Left renal cortex interstitium (tissue), 4 donors: ENCODE measurements at regions not wholly inside any gene's neighbourhood (a gene's known extent, or its start where the extent isn't known, plus 50 kb on each side); places are given as distances from the start of the nearest gene placed in this dataset.

ENCODE experiments used
- DNase-seq, 4 donors: peaks; one replicate each; pipeline ENCODE4 v3.0.0-alpha.2; 2013; ENCODE audit warnings: low read depth in 4 of 4, low spot score in 2 of 4, missing footprints in 1 of 4

GRCh38 chr18:75643083-75643482, 215.6 kb upstream of the SMIM21 start:
- DNase-seq, result no peak

DNA sequence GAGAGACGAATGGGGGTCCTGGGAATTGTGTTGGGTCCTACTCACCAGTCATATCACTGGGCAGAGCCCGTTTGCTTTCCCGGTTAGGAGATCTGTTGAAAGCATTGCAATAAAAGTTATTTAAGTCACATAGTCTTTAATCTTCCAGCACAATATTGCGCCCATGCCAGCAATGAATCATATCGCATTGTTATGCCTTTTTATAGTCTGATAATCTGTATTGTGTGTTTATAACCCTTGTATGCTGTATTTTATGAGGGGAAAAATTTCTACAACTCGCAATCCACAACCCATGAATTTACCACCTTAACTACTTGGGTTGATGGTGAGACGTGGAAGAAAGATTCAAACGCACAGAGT, 211.9 kb upstream of the SMIM21 start:
- DNase-seq, result no peak

DNA sequence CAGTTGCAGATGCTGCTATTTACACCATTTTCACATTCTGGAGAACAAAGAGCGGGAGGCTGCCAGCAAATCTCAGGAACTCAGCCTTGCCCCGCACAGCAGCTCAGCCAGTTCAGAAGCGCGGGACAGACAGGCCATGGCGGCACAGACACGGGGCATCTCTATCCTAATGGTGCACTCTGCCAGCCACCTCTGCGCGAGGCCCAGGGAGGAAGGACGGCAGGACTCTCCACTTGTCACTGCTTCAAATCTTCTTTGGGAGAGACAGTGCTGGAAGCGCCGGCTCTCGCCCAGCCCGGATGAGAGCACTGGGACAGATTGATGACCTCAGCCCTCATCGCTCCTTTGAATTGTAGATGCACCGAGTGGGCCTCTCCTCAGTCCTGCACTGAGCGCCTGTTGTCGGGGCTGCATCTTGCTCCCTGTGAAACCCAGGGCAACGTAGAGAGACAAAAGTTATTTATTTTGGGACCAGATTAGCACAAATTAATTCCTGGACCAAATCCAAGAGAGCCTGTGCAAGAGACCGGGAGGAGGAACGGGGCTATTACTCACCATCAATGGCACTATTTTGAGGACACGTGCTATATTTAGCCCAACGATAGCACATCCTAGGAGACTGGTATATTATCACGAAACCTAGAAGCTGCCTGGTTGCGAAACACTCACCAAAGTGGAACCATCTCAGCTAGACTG, 211.4 kb upstream of the SMIM21 start:
- DNase-seq, result no peak

DNA sequence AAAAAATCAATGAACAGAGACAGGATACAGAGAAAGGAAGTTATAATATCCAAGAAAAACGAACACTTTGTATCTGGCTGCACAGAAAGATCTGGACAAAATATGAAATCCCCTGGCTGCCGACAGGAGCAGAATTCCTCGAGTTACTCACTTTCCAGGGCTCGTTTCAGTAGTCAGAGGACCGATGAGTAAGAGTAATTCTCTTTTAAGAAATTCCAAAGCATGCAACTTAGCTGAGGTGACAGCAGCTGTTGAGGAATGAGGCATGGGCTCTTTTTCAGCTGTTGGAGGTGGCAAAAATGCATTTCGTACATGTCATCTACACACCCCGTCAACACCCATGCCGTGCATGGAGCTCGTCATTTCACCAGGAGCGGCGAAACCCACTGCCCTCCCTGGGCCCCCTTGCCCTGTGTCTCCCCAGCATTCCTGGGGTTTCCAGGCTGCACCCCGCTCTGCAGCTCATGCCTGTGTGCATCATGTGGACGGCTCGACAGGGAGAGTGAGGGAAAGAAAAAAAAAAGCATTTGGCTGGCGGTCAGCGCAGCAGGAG, 210.8 kb upstream of the SMIM21 start:
- no peak for DNase-seq

GRCh38 chr18:75635096-75635495, 207.6 kb upstream of the SMIM21 start:
- no peak for DNase-seq

DNA sequence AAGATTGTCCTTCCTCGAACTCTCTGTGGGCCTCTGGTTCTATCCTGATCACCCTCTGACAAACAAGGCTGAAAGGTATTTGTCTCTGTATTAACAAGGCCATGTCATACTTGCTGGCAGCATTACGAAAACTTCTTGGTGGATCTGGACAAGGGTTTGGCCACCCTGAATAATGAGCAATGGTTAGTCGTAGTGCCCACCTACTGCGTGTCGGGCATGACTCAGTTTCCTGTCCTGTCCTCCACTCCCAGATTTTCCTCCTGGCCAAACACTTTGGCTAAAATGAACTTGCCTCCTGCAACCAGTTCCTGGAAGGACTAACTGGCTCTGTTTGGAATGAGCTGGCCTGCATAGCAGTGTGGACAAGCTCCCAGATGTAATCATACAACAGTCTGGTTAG, 198.5 kb upstream of the SMIM21 start:
- DNase-seq, result no peak

DNA sequence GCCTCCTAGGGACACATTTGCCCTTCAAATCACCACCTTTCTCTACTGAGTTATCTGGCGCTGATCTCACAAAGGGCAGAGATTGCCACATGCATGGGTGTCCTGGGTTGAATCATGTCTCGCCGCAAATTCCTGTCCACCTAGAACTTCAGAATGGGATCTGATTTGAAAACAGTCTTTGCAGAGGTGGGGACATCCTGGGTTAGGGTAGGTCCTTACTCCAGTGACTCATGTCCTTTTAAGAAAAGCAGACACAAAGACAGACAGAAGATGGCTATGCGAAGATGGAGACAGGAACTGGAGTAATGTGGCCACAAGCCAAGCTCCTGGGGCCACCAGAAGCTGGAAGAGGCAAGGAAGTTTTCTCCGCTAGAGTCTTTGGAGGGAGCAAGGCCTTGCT, 197.4 kb upstream of the SMIM21 start:
- DNase-seq, result no peak

DNA sequence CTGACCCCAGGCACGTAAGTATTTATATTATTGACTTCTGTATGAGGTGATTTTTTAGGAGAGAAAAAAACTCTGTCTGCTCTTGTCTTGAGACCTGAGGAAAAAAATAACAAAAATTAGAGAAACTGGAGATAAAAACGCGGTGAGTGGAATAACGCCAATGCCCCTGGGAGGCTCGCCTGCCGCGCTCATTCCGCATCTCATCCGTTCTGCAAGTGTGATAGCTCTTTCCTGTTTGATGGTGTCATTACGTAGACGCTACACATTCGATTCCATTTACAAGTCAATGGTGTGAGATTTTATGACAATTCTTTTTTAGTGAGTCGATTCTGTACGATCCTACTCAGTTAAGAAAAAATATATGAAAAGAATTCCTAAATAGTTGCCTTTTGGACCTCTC, 194.3 kb upstream of the SMIM21 start:
- no peak for DNase-seq

- DNase-seq, result no peak
Measured at GRCh38 chr18:75618146-75618545, 190.6 kb upstream of the SMIM21 start.

- DNase-seq, result peak in 2 of 4 donors; percentile 11 to 20
Measured at GRCh38 chr18:75612456-75612855, 185.0 kb upstream of the SMIM21 start.

DNA sequence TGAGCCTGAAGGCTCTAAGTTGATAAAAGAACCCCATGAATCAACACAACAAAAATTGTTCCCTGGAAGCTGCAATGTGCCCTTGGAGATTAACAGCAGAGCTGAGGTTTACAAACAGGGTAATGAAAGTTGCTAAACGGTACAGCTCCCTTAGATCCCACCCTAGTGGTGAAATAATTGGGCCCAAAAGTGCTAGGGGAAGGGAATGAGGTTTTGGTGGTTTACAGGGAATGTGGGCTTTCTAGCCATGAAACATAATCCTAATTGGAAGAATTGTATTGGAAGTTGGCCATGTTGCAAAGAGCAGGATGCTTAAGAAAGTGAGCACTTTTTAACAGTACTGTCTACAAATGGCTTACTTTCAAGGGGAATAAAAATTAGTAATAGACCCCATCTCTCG, 180.2 kb upstream of the SMIM21 start:
- no peak for DNase-seq

- DNase-seq, result no peak
Measured at GRCh38 chr18:75592527-75592926, 165.0 kb upstream of the SMIM21 start.

DNA sequence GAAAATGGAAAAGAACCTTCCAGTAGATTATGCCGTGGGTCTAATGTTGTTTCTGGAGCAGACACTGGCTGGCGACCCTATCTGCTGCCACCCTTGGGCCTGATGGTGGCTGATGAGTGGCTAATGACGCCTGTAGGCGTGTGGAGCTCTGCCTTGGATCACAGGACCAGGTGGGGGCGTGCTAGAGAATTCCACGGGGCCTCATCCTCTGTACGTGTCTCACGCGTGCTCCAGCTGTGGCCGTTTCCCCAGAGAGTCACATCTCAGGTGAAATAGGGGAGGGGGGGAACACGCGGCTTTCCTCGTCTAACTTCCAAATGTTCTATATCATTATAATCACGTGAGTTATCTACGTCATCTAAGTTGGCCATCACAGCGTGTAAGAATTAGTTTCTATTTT, 160.9 kb upstream of the SMIM21 start:
- DNase-seq, result no peak

- no peak for DNase-seq
Measured at GRCh38 chr18:75587131-75587530, 159.6 kb upstream of the SMIM21 start.

- DNase-seq, result no peak
Measured at GRCh38 chr18:75586130-75586889, 158.8 kb upstream of the SMIM21 start.

GRCh38 chr18:75582940-75583339, 155.4 kb upstream of the SMIM21 start:
- no peak for DNase-seq

- no peak for DNase-seq
Measured at GRCh38 chr18:75582406-75582821, 154.9 kb upstream of the SMIM21 start.

GRCh38 chr18:75581336-75582131, 154.0 kb upstream of the SMIM21 start:
- DNase-seq, result no peak

DNA sequence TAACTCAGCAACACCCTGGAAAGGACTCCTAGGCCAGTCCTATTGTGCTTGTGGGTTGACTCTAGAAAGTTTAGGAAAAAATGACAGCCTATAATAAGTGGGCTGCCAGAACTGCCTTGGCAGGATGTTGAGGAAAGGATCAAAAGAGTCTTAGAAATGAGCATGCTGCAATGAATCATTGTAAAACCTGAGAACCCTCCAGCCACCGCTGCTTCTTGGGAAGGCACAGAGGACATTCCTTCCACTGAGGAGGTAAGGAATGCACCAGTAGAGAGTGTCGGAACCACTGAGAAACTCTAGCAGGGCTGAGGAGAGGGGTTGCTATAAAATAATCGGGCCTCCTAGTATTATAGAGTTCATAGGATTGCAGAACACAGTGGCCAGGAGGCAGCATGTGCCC, 146.7 kb upstream of the SMIM21 start:
- DNase-seq, result no peak

DNA sequence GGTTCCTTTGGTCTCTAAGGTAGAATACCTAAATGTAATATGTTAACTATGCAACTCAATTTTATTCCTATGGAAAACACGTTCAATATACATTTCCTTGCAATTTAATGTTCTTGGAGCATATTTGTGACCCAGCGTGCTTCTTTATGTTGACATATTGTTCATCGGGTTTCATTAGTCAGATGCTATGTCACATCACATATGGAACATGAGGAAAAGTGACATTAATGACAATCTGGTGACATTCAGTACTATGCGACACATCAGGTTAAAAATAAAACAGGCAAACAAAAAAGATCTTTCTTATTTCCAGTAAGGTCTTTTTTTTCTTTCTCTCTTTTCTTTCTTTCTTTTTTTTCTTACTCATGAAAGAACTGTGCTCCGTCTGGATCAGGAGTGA, 135.6 kb upstream of the SMIM21 start:
- no peak for DNase-seq

- no peak for DNase-seq
Measured at GRCh38 chr18:75562216-75562615, 134.7 kb upstream of the SMIM21 start.
